Stimulated activated CD4-positive, alpha-beta T cell treated with anti-CD3 and anti-CD28 coated beads, Interleukin-12 subunit alpha, Interleukin-12 subunit beta, amount 100 ng/mL, for 48 hours (primary cell): ENCODE measurements at regions not wholly inside any gene's neighbourhood (a gene's known extent, or its start where the extent isn't known, plus 50 kb on each side); places are given as distances from the start of the nearest gene placed in this dataset.
A peak's percentile ranks its signal among the peaks of the same experiment; 100 is the strongest.

Experiments used
- DNase-seq, 3 donors: peaks; one replicate each; pipeline ENCODE4 v3.0.0-alpha.2; 2020; ENCODE audit warnings: low read depth in 2 of 3, low spot score in 1 of 3

- DNase-seq: no peak
These were observed 102.9 kb upstream of the EPB41L3 start for GRCh38 chr18:5646739-5647138.

DNA sequence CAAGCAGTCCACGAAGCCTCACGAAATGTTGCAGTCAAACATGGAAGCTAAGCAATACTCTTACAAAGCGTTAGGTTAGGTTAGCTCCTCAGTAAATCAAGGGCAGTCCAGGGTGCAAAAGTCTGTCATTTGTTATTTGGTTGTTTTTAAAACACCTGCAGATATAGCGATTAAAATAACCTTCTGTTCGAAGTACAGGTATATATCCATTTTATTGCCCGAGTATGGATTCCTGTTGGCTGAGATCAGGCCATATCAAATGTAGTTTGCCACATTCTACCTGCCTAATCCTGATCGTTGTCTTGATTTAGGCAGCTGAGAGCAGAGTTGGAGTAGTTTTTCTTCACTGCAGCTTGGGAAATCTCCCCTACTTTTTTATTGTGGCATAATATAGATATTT lies 99.5 kb upstream of the EPB41L3 start:
- no peak for DNase-seq

DNA sequence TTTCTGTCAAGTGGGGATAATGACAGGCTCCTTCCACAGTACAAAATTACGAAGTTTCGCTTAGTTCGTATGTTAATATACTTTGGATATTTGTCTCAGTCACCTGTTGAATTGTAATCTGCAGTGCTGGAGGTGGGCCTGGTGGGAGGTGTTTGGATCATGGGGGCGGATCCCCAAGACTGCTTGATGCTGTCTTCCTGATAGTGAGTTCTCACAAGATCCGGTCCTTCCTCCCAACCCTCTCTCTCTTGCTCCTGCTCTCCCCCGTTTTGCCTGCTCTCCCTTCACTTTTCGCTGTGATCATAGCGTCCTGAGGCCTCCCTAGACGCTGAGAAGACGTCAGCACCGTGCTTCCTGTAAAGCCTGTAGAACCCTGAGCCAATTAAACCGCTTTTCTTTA lies 97.1 kb upstream of the EPB41L3 start:
- DNase-seq: no peak

DNA sequence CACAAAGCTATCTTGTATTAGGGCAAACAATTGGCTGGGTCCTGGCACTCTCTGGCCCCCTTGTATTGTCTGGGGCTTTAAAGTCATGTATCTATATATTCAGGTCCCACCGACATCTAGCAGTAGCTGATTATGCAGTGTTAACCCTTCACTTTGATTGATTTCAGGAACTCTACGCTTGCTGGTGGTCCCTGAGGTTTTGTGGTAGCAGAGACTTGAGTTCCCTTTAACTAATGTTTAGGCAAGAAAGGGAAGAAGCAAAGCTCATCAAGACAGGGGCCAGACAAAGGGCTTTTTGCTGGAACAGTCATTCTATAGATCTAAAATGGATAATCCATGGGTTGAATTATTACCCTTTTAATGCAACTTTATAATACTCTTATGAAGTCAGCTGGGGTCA lies 95.3 kb upstream of the EPB41L3 start:
- DNase-seq: no peak

DNA sequence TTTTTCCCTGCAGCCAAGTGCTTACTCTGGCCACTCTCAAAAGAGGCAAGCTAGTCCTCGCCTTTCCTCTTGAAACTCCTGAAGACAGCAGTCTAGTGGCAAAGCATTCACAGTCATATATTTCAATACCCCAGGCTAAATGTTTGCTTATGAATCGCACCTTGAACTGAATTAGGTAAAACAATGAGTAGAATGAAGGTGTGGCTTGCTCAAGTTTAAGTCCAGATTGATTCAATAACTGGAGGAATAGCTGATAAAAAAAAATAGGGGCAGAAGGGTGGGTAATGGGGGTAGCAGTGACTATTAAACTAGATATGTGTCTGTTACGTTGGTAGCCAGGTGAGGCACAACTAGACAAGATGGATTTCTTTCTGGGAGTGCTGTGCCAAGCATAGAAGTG lies 88.2 kb upstream of the EPB41L3 start:
- DNase-seq: no peak

DNA sequence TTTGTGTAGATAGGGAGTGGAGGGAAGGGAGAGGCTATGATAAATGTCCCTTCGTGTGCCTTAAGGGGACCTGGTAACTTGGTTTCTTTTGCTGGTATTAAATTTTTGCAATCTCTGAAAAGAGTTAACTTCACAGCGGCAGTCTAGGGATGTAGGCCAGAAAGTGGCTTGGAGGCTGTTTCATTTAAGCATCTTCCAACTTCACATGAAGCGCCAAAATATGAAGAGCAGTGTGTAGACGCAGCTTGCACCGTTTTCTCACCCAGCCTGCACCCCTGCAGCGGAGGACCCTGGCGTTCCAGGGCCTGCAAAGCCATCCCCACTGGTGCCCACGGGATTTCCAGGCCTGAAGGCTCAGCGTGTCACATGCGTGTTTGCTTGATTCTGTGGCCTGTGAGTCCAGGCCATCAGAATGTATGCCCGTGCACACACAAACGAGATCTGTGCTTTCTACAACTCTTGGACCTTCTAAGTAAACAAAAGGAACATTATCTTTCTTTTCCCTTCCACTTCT lies 87.2 kb upstream of the EPB41L3 start:
- no peak for DNase-seq

DNA sequence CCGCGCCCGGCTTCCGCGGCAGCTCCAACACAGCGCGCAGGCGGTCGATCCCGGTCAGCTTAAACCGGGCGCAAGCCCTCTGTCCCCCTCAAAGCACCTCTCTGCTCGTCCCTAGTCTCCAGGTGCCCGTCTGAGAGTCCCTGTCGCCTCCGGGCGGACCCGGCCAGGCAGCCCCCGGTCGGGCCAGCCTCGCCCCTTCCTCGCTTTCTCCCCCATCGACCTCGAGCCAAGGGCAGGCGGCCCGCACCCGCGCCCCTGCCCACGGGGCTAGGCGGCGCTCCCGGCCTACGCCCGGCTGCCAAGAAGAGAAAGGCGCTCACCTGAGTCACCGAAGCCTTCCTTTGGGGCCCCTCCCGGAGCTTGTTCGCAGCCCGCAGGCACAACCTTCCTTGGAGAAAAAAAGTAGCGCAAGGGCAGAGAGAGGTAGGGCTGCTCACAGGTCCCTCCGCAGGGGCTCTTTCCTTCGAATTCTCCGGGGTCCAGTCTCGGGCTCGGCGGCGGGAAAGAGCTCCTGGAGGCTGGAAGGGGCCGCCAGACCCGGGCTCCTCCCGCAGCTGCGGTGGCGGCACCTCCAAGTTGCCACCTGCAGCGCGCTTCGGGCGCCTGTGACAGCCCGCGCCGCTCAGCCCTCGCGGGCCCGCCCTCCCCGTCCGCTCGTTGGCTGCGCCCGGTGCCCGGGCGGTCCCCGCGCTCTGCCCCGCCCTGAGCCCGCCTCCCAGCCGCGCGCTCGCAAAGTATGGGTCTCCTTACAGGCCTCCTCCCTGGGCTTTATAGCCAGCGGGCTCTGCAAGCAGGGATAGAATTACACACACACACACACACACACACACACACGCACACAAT lies 86.5 kb upstream of the EPB41L3 start:
- peak in 2 of 3 donors; percentile 11 to 20 for DNase-seq

GRCh38 chr18:5628512-5629255 lies 84.9 kb upstream of the EPB41L3 start:
- DNase-seq: peak in 1 of 3 donors; percentile 0

- no peak for DNase-seq
These were observed 84.1 kb upstream of the EPB41L3 start for GRCh38 chr18:5627776-5628511.

DNA sequence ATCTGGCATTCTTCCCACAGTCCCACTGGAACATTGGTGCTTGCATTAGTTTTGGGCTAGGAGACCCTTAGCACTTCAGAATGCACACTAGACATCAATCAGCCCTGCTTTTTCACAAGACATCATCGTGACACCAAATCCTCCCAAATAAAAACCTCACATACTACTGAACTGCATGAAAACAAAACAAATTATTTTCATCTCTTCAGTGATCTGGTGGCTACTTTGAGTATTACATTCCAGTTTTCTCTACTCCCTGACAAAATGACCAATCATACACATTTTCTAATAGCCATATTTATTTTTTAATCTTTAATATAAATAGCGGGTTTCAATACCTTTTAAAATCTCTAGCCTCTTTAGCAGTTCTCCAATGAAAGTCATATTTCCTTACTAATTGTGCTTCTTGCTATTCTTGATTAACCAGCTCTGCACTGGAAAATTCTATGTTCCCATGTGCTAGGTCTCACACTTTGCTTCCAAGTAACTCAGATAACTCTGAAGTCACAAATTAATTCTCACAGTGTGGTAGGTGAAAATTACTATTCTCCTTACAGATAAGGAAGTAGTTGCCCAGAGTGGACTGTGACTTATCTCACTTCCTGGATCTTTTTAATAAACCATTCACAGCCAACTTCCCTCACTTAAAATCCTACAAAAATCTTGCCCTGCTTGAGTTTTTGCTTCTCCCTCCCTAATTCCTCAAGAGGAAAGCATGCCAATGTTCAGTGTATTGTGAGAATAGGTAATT lies 82.5 kb upstream of the EPB41L3 start:
- DNase-seq: no peak

DNA sequence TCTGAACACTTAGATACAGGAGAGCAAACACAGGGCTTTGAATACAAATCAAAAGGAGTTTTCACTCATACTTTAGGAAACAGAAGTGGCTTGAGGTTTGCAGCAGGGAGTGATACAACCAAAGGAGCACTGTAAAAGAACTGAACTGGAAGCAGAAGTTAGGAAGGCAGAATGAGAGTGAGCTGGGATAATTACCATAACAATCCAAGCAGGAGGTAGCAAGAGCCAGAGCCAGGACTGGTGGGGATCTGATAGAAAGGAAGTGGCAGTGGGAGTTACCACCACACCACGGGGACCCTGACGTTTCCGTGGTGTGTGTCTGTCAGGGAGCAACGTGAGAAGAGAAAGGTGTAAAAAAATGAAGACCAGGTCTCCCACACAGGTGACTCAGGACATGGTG lies 81.3 kb upstream of the EPB41L3 start:
- no peak for DNase-seq

GRCh38 chr18:5622905-5623304 lies 79.1 kb upstream of the EPB41L3 start:
- no peak for DNase-seq

GRCh38 chr18:5620289-5620688 lies 76.5 kb upstream of the EPB41L3 start:
- DNase-seq: no peak

DNA sequence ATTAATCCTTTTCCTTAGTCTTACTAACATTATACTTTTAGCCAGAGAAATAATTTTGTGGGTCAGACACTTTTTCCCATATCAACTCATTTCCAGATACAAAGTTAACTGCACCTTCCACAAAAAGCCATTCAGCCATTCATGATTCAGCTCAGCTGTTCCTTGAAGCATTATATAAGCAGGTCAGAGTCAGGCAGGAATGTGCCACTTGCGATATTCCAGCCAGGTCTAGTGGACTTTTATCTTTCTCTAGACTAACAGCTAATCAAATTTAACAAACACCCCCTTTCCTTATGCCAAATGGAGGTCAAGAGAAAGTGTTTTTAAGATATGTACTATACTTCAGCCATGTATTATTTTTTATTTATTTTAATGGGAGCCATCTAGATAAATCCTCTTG lies 75.6 kb upstream of the EPB41L3 start:
- DNase-seq: no peak

GRCh38 chr18:5618047-5618688 lies 74.4 kb upstream of the EPB41L3 start:
- no peak for DNase-seq

DNA sequence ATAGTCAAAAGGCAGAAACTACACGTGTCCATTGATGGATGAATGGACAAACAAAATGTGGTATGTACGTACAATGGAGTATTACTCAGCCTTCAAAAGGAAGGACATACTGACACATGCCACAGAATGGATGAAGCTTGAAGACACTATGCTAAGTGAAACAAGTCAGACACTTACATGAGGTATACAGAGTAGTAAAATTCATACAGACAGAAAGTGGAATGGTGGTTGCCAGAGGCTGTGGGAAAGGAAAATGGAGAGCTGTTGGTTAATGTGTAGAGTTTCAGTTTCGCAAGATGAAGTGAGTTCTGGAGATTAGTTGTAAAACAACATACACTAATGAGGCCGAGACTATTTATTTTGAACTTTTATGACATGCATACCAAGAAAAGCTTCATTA lies 67.4 kb upstream of the EPB41L3 start:
- no peak for DNase-seq

GRCh38 chr18:5608846-5609245 lies 65.0 kb upstream of the EPB41L3 start:
- DNase-seq: no peak

- no peak for DNase-seq
These were observed 63.2 kb upstream of the EPB41L3 start for GRCh38 chr18:5606951-5607350.

DNA sequence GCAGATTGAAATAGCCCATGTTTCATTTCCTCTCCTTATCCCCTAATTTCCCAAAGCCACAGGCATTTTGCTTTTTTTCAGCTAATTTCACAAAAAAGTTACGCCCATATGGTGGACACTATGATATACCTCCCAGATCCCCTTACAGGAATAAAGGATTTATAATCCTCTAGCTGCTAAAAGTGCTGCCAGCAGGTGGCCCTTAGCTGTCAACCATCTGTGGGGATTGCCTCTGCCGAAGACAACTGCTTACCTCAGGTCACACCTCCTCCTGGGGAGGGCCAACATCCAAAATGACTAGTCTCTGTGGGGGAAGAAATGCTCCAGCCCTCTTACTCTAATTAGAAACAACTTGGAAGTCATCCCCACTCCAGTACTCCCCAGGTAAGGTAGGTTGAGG lies 61.0 kb upstream of the EPB41L3 start:
- no peak for DNase-seq

GRCh38 chr18:5603153-5603552 lies 59.4 kb upstream of the EPB41L3 start:
- no peak for DNase-seq
